C4-2B (cell line): ENCODE measurements at regions not wholly inside any gene's neighbourhood (a gene's known extent, or its start where the extent isn't known, plus 50 kb on each side); places are given as distances from the start of the nearest gene placed in this dataset.

Experiments used
- ZFX ChIP-seq: fragments of 450-650 bp; IDR thresholded peaks from 2 replicates; pipeline ENCODE4 v1.6.1; 2017
- TF ChIP-seq, protein P1 (sequence below): fragments of 450-650 bp; conservative IDR thresholded peaks from 2 replicates; pipeline ENCODE4 v1.5.1; 2017; ENCODE audit warnings: mild to moderate bottlenecking

DNA sequence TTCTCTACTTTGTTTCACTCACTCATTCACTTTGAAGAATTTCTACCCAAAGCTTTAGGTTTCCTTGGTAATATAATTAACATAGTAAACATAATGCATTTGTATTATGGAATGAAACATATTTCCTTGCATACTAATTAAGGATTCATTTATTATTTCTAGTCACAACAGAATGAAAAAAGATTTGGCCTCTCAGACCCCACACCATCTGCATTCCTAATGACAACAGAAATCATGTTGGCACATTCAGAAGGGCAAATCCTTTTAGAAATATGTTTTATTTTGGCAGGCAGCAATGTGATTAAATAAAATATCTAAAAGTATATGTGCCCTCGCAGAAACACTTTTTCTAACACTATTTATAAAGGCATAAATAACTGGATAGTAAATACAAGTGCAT lies 163.4 kb downstream of the HTR1B start:
- TF ChIP-seq, protein P1, sequence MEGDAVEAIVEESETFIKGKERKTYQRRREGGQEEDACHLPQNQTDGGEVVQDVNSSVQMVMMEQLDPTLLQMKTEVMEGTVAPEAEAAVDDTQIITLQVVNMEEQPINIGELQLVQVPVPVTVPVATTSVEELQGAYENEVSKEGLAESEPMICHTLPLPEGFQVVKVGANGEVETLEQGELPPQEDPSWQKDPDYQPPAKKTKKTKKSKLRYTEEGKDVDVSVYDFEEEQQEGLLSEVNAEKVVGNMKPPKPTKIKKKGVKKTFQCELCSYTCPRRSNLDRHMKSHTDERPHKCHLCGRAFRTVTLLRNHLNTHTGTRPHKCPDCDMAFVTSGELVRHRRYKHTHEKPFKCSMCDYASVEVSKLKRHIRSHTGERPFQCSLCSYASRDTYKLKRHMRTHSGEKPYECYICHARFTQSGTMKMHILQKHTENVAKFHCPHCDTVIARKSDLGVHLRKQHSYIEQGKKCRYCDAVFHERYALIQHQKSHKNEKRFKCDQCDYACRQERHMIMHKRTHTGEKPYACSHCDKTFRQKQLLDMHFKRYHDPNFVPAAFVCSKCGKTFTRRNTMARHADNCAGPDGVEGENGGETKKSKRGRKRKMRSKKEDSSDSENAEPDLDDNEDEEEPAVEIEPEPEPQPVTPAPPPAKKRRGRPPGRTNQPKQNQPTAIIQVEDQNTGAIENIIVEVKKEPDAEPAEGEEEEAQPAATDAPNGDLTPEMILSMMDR = no peak
- no peak for TF ChIP-seq ZFX
